GM18870 (cell line): ENCODE measurements at regions not wholly inside any gene's neighbourhood (a gene's known extent, or its start where the extent isn't known, plus 50 kb on each side); places are given as distances from the start of the nearest gene placed in this dataset.

Experiments
- ATAC-seq: cut with Tn5 transposase; IDR thresholded peaks from one replicate; pipeline ENCODE4 v1.9.1; 2021; ENCODE audit warnings: moderate library complexity; ENCODE audit not compliant: unreplicated experiment

GRCh38 chr15:95834028-95834804 is 496.3 kb upstream of the NR2F2 start:
- ATAC-seq, result no peak

GRCh38 chr15:95836536-95836935 is 494.0 kb upstream of the NR2F2 start:
- ATAC-seq, result no peak

- no peak for ATAC-seq
Measured at GRCh38 chr15:95837341-95838004, 493.0 kb upstream of the NR2F2 start.

- peak; percentile 96 for ATAC-seq
Measured at GRCh38 chr15:95839367-95839782, 491.1 kb upstream of the NR2F2 start.

- ATAC-seq, result no peak
Measured at GRCh38 chr15:95840004-95840403, 490.5 kb upstream of the NR2F2 start.

- no peak for ATAC-seq
Measured at GRCh38 chr15:95840855-95841254, 489.6 kb upstream of the NR2F2 start.

- no peak for ATAC-seq
Measured at GRCh38 chr15:95842576-95842975, 487.9 kb upstream of the NR2F2 start.

GRCh38 chr15:95843241-95843910 is 487.1 kb upstream of the NR2F2 start:
- no peak for ATAC-seq

GRCh38 chr15:95845862-95846515 is 484.5 kb upstream of the NR2F2 start:
- no peak for ATAC-seq

GRCh38 chr15:95848126-95848525 is 482.4 kb upstream of the NR2F2 start:
- ATAC-seq, result no peak

GRCh38 chr15:95850837-95851236 is 479.7 kb upstream of the NR2F2 start:
- no peak for ATAC-seq

GRCh38 chr15:95853350-95853749 is 477.1 kb upstream of the NR2F2 start:
- no peak for ATAC-seq

GRCh38 chr15:95857124-95857757 is 473.3 kb upstream of the NR2F2 start:
- ATAC-seq, result no peak

GRCh38 chr15:95857758-95858157 is 472.7 kb upstream of the NR2F2 start:
- no peak for ATAC-seq

- ATAC-seq, result no peak
Measured at GRCh38 chr15:95860406-95860805, 470.1 kb upstream of the NR2F2 start.

GRCh38 chr15:95864467-95864886 is 466.0 kb upstream of the NR2F2 start:
- peak; percentile 84 for ATAC-seq

- no peak for ATAC-seq
Measured at GRCh38 chr15:95865330-95865739, 465.2 kb upstream of the NR2F2 start.

GRCh38 chr15:95866711-95867440 is 463.6 kb upstream of the NR2F2 start:
- ATAC-seq, result no peak

- ATAC-seq, result no peak
Measured at GRCh38 chr15:95868450-95868849, 462.1 kb upstream of the NR2F2 start.

GRCh38 chr15:95868970-95869369 is 461.5 kb upstream of the NR2F2 start:
- ATAC-seq, result no peak
